Heart right ventricle (tissue), 16 donors: ENCODE measurements at regions not wholly inside any gene's neighbourhood (a gene's known extent, or its start where the extent isn't known, plus 50 kb on each side); places are given as distances from the start of the nearest gene placed in this dataset.

Source experiments
- ATAC-seq, 8 donors: fragments of 200-7000 bp; cut with Tn5 transposase; one replicate each; pipeline ENCODE4 v1.9.1; 2020; ENCODE audit warnings: mild to moderate bottlenecking in 8 of 8, moderate library complexity in 8 of 8, moderate number of reproducible peaks in 1 of 8
- DNase-seq, 2 donors: peaks; one replicate each; pipeline ENCODE4 v3.0.0-alpha.2; 2020
- H3K27ac ChIP-seq, 10 donors: fragments of 200-600 bp; sonication (generic) in 2 of 10; one replicate each; pipeline versions ENCODE4 v1.5.0 to v1.8.0; 2020 to 2022; ENCODE audit warnings: mild to moderate bottlenecking in 3 of 10
- H3K27me3 ChIP-seq, 7 donors: fragments of 200-600 bp; one replicate each; pipeline ENCODE4 v1.8.0; 2021 to 2022; ENCODE audit warnings: mild to moderate bottlenecking in 2 of 7
- H3K36me3 ChIP-seq, 9 donors: fragments of 200-600 bp; sonication (generic) in 1 of 9; one replicate each; pipeline versions ENCODE4 v1.5.0 to v1.8.0; 2020 to 2022; ENCODE audit warnings: mild to moderate bottlenecking in 2 of 9
- H3K4me1 ChIP-seq, 9 donors: fragments of 200-600 bp; sonication (generic) in 1 of 9; one replicate each; pipeline versions ENCODE4 v1.5.0 to v1.8.0; 2020 to 2022; ENCODE audit warnings: mild to moderate bottlenecking in 4 of 9
- H3K4me3 ChIP-seq, 10 donors: fragments of 200-600 bp; sonication (generic) in 2 of 10; one replicate each; pipeline versions ENCODE4 v1.5.0 to v1.8.0; 2020 to 2022; ENCODE audit warnings: mild to moderate bottlenecking in 7 of 10, moderate library complexity in 2 of 10
- H3K9me3 ChIP-seq, 11 donors: fragments of 200-600 bp in 10 of 11; sonication (generic) in 2 of 11; one replicate each; pipeline versions ENCODE4 v1.5.0 to v1.8.0; 2013 to 2022; ENCODE audit warnings: mild to moderate bottlenecking in 2 of 11, control low read depth in 1 of 11, moderate library complexity in 1 of 11
- WGBS, 2 donors: extraction: QIAGEN DNeasy Blood & Tissue Kit; methylation state at CpG; one replicate each; pipeline ENCODE4 v1.1.7; 2013; ENCODE audit warnings: inconsistent platforms in 1 of 2; 5-methylcytosine and 5-hydroxymethylcytosine counted together
- intact Hi-C, 10 donors: fragments of 100-400 bp; cut with DNase I; formaldehyde crosslinking; loops; one replicate each; pipeline versions ENCODE4 v1.11.1 to v1.14.2; 2022
- TF ChIP-seq, protein P1 (sequence below), 9 donors: fragments of 200-600 bp; sonication (generic) in 2 of 9; IDR thresholded peaks; one replicate each; pipeline versions ENCODE4 v1.5.0 to v1.8.0; 2021 to 2022; ENCODE audit warnings: antibody characterized with exemption in 9 of 9, mild to moderate bottlenecking in 5 of 9, moderate library complexity in 1 of 9
- donor health status: Arrhythmogenic right ventricular cardiomyopathy.
- donor health status: ischemic (EF 13 %, LVEDD 7.1; RV severe dilation, severe dysfunction).
- donor health status: healthy with polysubstance abuse.
- donor health status: DM: no; HTN: yes; CAD: no.
- donor health status: DM: no; HTN: no; CAD: no.
- donor health status: ischemic (EF 25% LVEDD 6.9; RV normal size, moderate dysfunction).
- donor health status: ischemic (EF 25% LVEDD 5.7; RV mildly dilated, moderate dysfunction).
- donor health status: healthy.
- donor health status: DM: yes; HTN: yes; CAD: no.
- donor health status: Ischemic cardiomyopathy.
- donor health status: ischemic (EF 35%, LVEDD 5.7; RV mildly dilated, moderate dysfunction).
- donor health status: nonischemic (EF 11% LVEDD 7.7; RV severe dilation, severe dysfunction).
- donor health status: DM: yes; HTN: yes; CAD: no.
- donor health status: PGD.
- donor health status: ischemic (EF 29% LVEDD 5.4; RV normal size, mild dysfunction).
- donor health status: nonischemic (EF 23%, LVEDD 6.1; RV moderate dilation, normal function).

DNA sequence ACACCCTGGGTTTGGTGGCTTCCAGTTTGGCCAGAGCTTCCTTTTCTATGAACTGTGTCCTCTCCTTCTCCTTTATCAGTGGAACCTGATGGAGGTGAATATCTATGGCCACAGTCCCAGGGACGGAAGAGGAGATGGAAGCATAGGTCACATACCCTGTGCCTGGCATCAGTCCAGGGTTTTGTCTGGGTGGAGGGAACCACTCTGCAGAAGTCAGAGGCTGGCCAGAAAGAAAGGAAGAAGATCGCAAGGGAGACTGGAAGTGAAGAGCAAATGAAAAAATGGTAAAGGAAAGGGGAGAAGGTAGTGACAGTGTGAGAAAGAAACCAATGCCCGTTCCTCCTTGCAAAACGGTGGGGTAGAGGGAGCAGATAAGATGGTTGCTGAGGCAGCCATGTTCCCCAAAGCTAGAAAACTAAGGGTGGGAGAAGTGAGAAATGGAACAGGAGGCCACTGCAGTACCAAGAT is 77.9 kb upstream of the HECW1 start:
- Histone ChIP-seq H3K4me3 (no peak overlapping the region), H3K36me3 (no peaks in the 10 kb centered on the region), H3K27me3 (peaks cover 0 to 3% (median 0%) of the 10 kb centered on the region in 7 donors), H3K9me3 (no peaks in the 10 kb centered on the region), H3K27ac (no peak overlapping the region), H3K4me1 (no peaks in the 10 kb centered on the region)
- DNase-seq: no peak
- no peak for ATAC-seq
- TF ChIP-seq, protein P1, sequence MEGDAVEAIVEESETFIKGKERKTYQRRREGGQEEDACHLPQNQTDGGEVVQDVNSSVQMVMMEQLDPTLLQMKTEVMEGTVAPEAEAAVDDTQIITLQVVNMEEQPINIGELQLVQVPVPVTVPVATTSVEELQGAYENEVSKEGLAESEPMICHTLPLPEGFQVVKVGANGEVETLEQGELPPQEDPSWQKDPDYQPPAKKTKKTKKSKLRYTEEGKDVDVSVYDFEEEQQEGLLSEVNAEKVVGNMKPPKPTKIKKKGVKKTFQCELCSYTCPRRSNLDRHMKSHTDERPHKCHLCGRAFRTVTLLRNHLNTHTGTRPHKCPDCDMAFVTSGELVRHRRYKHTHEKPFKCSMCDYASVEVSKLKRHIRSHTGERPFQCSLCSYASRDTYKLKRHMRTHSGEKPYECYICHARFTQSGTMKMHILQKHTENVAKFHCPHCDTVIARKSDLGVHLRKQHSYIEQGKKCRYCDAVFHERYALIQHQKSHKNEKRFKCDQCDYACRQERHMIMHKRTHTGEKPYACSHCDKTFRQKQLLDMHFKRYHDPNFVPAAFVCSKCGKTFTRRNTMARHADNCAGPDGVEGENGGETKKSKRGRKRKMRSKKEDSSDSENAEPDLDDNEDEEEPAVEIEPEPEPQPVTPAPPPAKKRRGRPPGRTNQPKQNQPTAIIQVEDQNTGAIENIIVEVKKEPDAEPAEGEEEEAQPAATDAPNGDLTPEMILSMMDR (IDR thresholded peaks at IDR 0.05): no peak
- 73 to 75% methylated on average over 4 of the region's 4 CpGs for WGBS, 2 donors
- intact Hi-C loops: no loop called here

DNA sequence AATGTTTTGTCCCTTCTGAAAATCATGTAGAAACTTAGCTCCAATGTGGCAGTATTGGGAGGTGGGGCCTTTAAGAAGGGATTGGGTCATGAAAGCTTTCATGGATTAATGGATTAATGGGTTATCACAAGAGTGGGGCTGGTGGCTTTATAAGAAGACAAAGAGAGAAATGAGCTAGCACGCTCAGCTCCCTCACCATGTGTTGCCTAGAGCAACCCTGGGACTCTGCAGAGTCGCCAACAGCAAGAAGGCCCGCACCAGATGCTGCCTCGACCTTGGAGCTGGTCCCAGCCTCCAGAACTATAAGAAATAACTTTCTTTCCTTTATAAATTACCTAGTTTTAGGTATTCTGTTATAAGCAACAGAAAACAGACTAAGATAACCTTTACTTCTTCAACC is 74.9 kb upstream of the HECW1 start:
- DNase-seq (no peak), ATAC-seq (no peak)
- no peaks in the 10 kb centered on the region for H3K27me3 ChIP-seq
- H3K4me3 ChIP-seq: no peak overlapping the region
- H3K9me3 ChIP-seq: no peaks in the 10 kb centered on the region
- no peaks in the 10 kb centered on the region for H3K36me3 ChIP-seq
- no peak overlapping the region for H3K27ac ChIP-seq
- H3K4me1 ChIP-seq: no peaks in the 10 kb centered on the region
- TF ChIP-seq, protein P1 (IDR thresholded peaks at IDR 0.05): no peak
- intact Hi-C loops: no loop called here
- 72 to 83% methylated on average over 4 of the region's 4 CpGs for WGBS, 2 donors

DNA sequence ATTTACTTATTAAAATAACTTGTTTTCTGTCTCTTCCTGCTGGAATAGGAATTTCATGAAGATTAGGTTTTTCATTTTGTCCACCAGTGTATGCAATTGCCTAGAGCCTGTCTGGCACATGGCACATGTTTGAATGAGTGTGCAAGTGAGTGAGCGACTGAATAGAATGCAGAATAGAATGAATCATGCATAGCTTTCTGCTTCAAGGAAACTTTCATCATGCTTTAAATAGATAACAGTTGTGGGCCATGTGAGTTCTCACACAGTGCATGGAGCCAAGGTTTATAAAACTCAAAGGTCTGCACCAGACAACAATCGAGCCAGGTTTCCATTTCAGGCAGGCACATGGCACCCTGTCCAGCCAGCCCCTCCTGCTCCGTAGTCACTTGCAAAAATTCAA is 74.2 kb upstream of the HECW1 start:
- DNase-seq: no peak
- H3K27ac ChIP-seq: no peak overlapping the region
- TF ChIP-seq, protein P1 (IDR thresholded peaks at IDR 0.05): no peak
- H3K9me3 ChIP-seq: no peaks in the 10 kb centered on the region
- 67 to 71% methylated on average over 3 of the region's 3 CpGs for WGBS, 2 donors
- H3K4me1 ChIP-seq: no peaks in the 10 kb centered on the region
- no peak overlapping the region for H3K4me3 ChIP-seq
- no peaks in the 10 kb centered on the region for H3K36me3 ChIP-seq
- no peak for ATAC-seq
- intact Hi-C loops: no loop called here
- H3K27me3 ChIP-seq: no peaks in the 10 kb centered on the region

DNA sequence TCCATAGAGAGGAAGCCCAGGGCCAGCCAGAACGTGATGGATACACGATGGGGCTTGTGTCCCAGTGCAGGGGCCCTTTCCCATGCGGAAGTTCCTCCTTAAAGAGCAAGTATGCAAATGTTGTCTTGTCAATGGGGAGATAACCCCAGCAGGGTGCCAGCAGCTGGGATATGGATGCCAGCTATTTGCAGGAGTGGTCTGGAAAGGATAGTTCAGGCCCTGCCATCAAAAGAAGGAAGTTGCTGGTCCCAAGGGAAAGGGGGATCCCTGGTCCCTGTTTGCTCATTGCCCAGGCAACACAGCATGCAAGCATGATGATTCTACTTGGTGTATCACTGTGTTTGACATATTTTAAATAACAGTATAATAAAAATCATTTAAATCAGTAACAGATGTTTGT is 73.1 kb upstream of the HECW1 start:
- intact Hi-C loops: no loop called here
- WGBS, 2 donors: 27 to 41% methylated on average over 3 of the region's 3 CpGs

More for the DNA sequence above, 73.1 kb upstream of the HECW1 start:
- TF ChIP-seq, protein P1 (IDR thresholded peaks at IDR 0.05): no peak
- no peaks in the 10 kb centered on the region for H3K9me3 ChIP-seq
- no peaks in the 10 kb centered on the region for H3K36me3 ChIP-seq
- ATAC-seq (no peak), DNase-seq (no peak)
- no peak overlapping the region for H3K4me3 ChIP-seq
- no peaks in the 10 kb centered on the region for H3K4me1 ChIP-seq
- no peak overlapping the region for H3K27ac ChIP-seq
- H3K27me3 ChIP-seq: no peaks in the 10 kb centered on the region
